ENCODE measurements at regions not wholly inside any gene's neighbourhood (a gene's known extent, or its start where the extent isn't known, plus 50 kb on each side); places are given as distances from the start of the nearest gene placed in this dataset.

- WGBS, 3 donors: 47 to 56% (median 51%) methylated on average over 6 of the region's 6 CpGs
- Histone ChIP-seq H3K4me3 (no peak overlapping the region), H3K4me1 (ENCODE audit: insufficient read depth) (no peaks in the 10 kb centered on the region), H3K9me3 (no peaks in the 10 kb centered on the region), H3K27me3 (no peaks in the 10 kb centered on the region), H3K27ac (no peak overlapping the region), H3K36me3 (no peaks in the 10 kb centered on the region)
- intact Hi-C loops (cut with DNase I): no loop called here
- no peak for DNase-seq
- TF ChIP-seq POLR2A (IDR thresholded peaks at IDR 0.05) (no peak), EP300 (IDR thresholded peaks at IDR 0.05) (no peak), CTCF (IDR thresholded peaks at IDR 0.05) (no peak)
Measured at GRCh38 chr1:30597711-30598110, 125.7 kb downstream of the MATN1 start.

GRCh38 chr1:30596891-30597290, 126.5 kb downstream of the MATN1 start:
- Histone ChIP-seq H3K4me1 (ENCODE audit: insufficient read depth) (no peaks in the 10 kb centered on the region), H3K36me3 (no peaks in the 10 kb centered on the region), H3K27ac (no peak overlapping the region), H3K9me3 (no peaks in the 10 kb centered on the region), H3K4me3 (no peak overlapping the region), H3K27me3 (no peaks in the 10 kb centered on the region)
- TF ChIP-seq EP300 (IDR thresholded peaks at IDR 0.05): no peak
- no peak for TF ChIP-seq POLR2A (IDR thresholded peaks at IDR 0.05)
- TF ChIP-seq CTCF (IDR thresholded peaks at IDR 0.05): no peak
- 57 to 72% (median 64%) methylated on average over 6 of the region's 6 CpGs for WGBS, 3 donors
- intact Hi-C loops (cut with DNase I): no loop called here
- no peak for DNase-seq

GRCh38 chr1:30596470-30596869, 126.9 kb downstream of the MATN1 start:
- Histone ChIP-seq H3K27ac (no peak overlapping the region), H3K4me3 (no peak overlapping the region), H3K27me3 (no peaks in the 10 kb centered on the region), H3K9me3 (no peaks in the 10 kb centered on the region), H3K36me3 (no peaks in the 10 kb centered on the region), H3K4me1 (ENCODE audit: insufficient read depth) (no peaks in the 10 kb centered on the region)
- no peak for DNase-seq
- TF ChIP-seq POLR2A (IDR thresholded peaks at IDR 0.05): no peak
- TF ChIP-seq CTCF (IDR thresholded peaks at IDR 0.05): no peak
- no peak for TF ChIP-seq EP300 (IDR thresholded peaks at IDR 0.05)
- 19 to 39% (median 36%) methylated on average over 1 of the region's 1 CpG for WGBS, 3 donors
- intact Hi-C loops (cut with DNase I): no loop called here

GRCh38 chr1:30589083-30589482, 134.3 kb downstream of the MATN1 start:
- WGBS, 3 donors: 67 to 75% (median 74%) methylated on average over 5 of the region's 5 CpGs
- no peak overlapping the region for H3K27ac ChIP-seq
- no peaks in the 10 kb centered on the region for H3K36me3 ChIP-seq
- TF ChIP-seq CTCF (IDR thresholded peaks at IDR 0.05) (no peak), EP300 (IDR thresholded peaks at IDR 0.05) (no peak), POLR2A (IDR thresholded peaks at IDR 0.05) (no peak)
- no peaks in the 10 kb centered on the region for H3K9me3 ChIP-seq
- no peaks in the 10 kb centered on the region for H3K4me1 ChIP-seq (ENCODE audit: insufficient read depth)
- intact Hi-C loops (cut with DNase I): no loop called here
- no peak for DNase-seq
- H3K27me3 ChIP-seq: no peaks in the 10 kb centered on the region
- H3K4me3 ChIP-seq: no peak overlapping the region

Measured in ovary (tissue), 7 donors.